Mucosa of descending colon (tissue), 3 donors: ENCODE measurements at regions not wholly inside any gene's neighbourhood (a gene's known extent, or its start where the extent isn't known, plus 50 kb on each side); places are given as distances from the start of the nearest gene placed in this dataset.

Experiments used
- ATAC-seq: fragments of 200-7000 bp; cut with Tn5 transposase; one replicate; pipeline ENCODE4 v1.9.1; 2020; ENCODE audit warnings: mild to moderate bottlenecking, moderate library complexity
- DNase-seq, 3 donors: peaks; one replicate each; pipeline ENCODE4 v3.0.0-alpha.2; 2020
- H3K36me3 ChIP-seq: fragments of 200-600 bp; one replicate; pipeline ENCODE4 v1.8.0; 2021; ENCODE audit warnings: low read depth, mild to moderate bottlenecking
- H3K4me1 ChIP-seq: fragments of 200-600 bp; one replicate; pipeline ENCODE4 v1.8.0; 2021; ENCODE audit warnings: low read depth, mild to moderate bottlenecking
- H3K4me3 ChIP-seq: fragments of 200-600 bp; one replicate; pipeline ENCODE4 v1.8.0; 2021; ENCODE audit warnings: mild to moderate bottlenecking
- H3K9me3 ChIP-seq: fragments of 200-600 bp; one replicate; pipeline ENCODE4 v1.8.0; 2021; ENCODE audit warnings: mild to moderate bottlenecking
- CTCF ChIP-seq: fragments of 200-600 bp; IDR thresholded peaks from one replicate; pipeline ENCODE4 v1.8.0; 2022; ENCODE audit warnings: antibody characterized with exemption, mild to moderate bottlenecking
- intact Hi-C, 2 donors: fragments of 100-400 bp; cut with DNase I in 1 of 2; cut with micrococcal nuclease in 1 of 2; formaldehyde crosslinking; loops; one replicate each; pipeline versions ENCODE4 v1.11.0 to v1.11.1; 2022; cut with DNase I, micrococcal nuclease
- donor health status: DM: no; HTN: no; CAD: no; lungs with moderate emphysema.
- donor health status: DM: no; HTN: no; CAD: no.
- donor health status: DM: no; HTN: yes; CAD: no.

- intact Hi-C loops = no loop called here
- no peaks in the 10 kb centered on the region for H3K4me1 ChIP-seq
- TF ChIP-seq CTCF = no peak
- H3K9me3 ChIP-seq = no peaks in the 10 kb centered on the region
- ATAC-seq (no peak), DNase-seq (no peak)
- no peaks in the 10 kb centered on the region for H3K36me3 ChIP-seq
- no peak overlapping the region for H3K4me3 ChIP-seq
Observed at GRCh38 chr4:137370206-137370633, 162.1 kb downstream of the PCDH18 start.

DNA sequence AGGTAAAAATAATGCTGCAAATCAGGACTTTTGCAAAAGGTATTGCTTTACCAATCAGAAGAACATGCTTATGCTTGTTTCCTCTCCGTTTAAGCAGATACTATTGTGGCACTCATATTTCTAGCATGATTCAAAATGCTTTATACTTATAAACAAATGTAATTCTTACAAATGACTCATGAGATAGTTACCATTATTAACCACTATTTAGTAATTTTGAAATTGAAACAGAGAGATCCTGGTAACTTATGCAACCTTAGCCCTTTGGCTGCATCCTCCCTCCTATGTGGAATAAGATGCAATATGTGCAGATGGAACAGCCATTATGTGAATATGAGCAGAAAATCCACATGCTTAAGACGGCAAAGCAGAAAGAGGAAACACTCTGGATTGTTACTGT lies 164.7 kb downstream of the PCDH18 start:
- TF ChIP-seq CTCF = no peak
- ATAC-seq = no peak
- Histone ChIP-seq H3K36me3 (no peaks in the 10 kb centered on the region), H3K4me1 (no peaks in the 10 kb centered on the region), H3K9me3 (no peaks in the 10 kb centered on the region), H3K4me3 (no peak overlapping the region)
- intact Hi-C loops = no loop called here
- no peak for DNase-seq

DNA sequence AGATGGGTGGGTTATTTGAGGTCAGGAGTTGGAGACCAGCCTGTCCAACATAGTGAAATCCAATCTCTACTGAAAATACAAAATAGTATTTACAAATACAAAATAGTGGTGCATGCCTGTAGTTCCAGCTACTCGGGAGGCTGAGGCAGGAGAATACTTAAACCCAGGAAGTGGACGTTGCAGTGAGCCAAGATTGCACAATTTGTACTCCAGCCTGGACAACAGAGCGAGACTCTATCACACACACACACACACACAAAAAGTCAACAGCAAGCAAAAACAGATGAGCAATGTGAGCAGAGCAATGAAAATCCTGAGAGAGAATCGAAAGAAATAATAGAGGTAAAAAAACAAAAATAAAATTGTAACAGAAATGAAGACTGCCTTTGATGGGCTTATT lies 168.8 kb downstream of the PCDH18 start:
- Histone ChIP-seq H3K9me3 (no peaks in the 10 kb centered on the region), H3K4me3 (no peak overlapping the region), H3K36me3 (no peaks in the 10 kb centered on the region), H3K4me1 (no peaks in the 10 kb centered on the region)
- DNase-seq = no peak
- ATAC-seq = no peak
- TF ChIP-seq CTCF = no peak
- intact Hi-C loops = no loop called here

- no peaks in the 10 kb centered on the region for H3K9me3 ChIP-seq
- intact Hi-C loops = no loop called here
- no peaks in the 10 kb centered on the region for H3K4me1 ChIP-seq
- TF ChIP-seq CTCF = no peak
- DNase-seq (no peak), ATAC-seq (no peak)
- H3K36me3 ChIP-seq = no peaks in the 10 kb centered on the region
- H3K4me3 ChIP-seq = no peak overlapping the region
Observed at GRCh38 chr4:137361756-137362470, 170.4 kb downstream of the PCDH18 start.

- Histone ChIP-seq H3K36me3 (no peaks in the 10 kb centered on the region), H3K4me3 (no peak overlapping the region), H3K9me3 (no peaks in the 10 kb centered on the region), H3K4me1 (no peaks in the 10 kb centered on the region)
- TF ChIP-seq CTCF = no peak
- ATAC-seq = no peak
- intact Hi-C loops = no loop called here
- DNase-seq = no peak
Observed at GRCh38 chr4:137360761-137361160, 171.5 kb downstream of the PCDH18 start.
